DND-41 (cell line): ENCODE measurements at regions not wholly inside any gene's neighbourhood (a gene's known extent, or its start where the extent isn't known, plus 50 kb on each side); places are given as distances from the start of the nearest gene placed in this dataset.
"Not testable (repeated sequence)": the region's sequence is repeated elsewhere in the genome, so short reads cannot be mapped to it uniquely, and the experiment has no call there.

Experiments used
- ATAC-seq: fragments of 200-7000 bp; cut with Tn5 transposase; 3 replicates; pipeline ENCODE4 v1.9.1; 2021; ENCODE audit warnings: low read depth; ENCODE audit not compliant: insufficient read depth
- DNase-seq: peaks from one replicate; pipeline ENCODE4 v3.0.0-alpha.2; 2020
- H2AFZ ChIP-seq: 2 replicates; pipeline ENCODE4 v1.6.0; 2012; ENCODE audit warnings: low read depth, low read length
- H3K27ac ChIP-seq: 2 replicates; pipeline ENCODE4 v1.5.1; 2012; ENCODE audit warnings: low read length, inconsistent platforms
- H3K27me3 ChIP-seq: fragments of 200-600 bp; sonication (generic); 2 replicates; pipeline ENCODE4 v1.6.0; 2012; ENCODE audit warnings: low read length, mild to moderate bottlenecking, inconsistent platforms; ENCODE audit not compliant: insufficient read depth, poor library complexity
- H3K36me3 ChIP-seq: 2 replicates; pipeline ENCODE4 v1.5.1; 2012; ENCODE audit warnings: low read length, inconsistent platforms; ENCODE audit not compliant: insufficient read depth
- H3K4me1 ChIP-seq: 2 replicates; pipeline ENCODE4 v1.5.1; 2012; ENCODE audit warnings: mild to moderate bottlenecking, low read length; ENCODE audit not compliant: insufficient read depth
- H3K4me2 ChIP-seq: 2 replicates; pipeline ENCODE4 v1.6.0; 2012; ENCODE audit warnings: mild to moderate bottlenecking, moderate library complexity, low read length, inconsistent platforms; ENCODE audit not compliant: insufficient read depth
- H3K4me3 ChIP-seq, 2 experiments: fragments of 200-600 bp in 1 of 2; shearing (Covaris generic) in 1 of 2; 2 replicates each; pipeline ENCODE4 v1.5.1; 2012 to 2016; ENCODE audit warnings: inconsistent platforms in 2 of 2, low read length in 2 of 2, mild to moderate bottlenecking in 2 of 2, low read depth in 1 of 2, moderate library complexity in 1 of 2
- H3K79me2 ChIP-seq: 2 replicates; pipeline ENCODE4 v1.6.0; 2012; ENCODE audit warnings: low read length, inconsistent platforms; ENCODE audit not compliant: insufficient read depth
- H3K9ac ChIP-seq: 2 replicates; pipeline ENCODE4 v1.6.0; 2012; ENCODE audit warnings: low read depth, mild to moderate bottlenecking, inconsistent platforms, low read length, moderate library complexity
- H3K9me3 ChIP-seq: 2 replicates; pipeline ENCODE4 v1.5.1; 2012; ENCODE audit warnings: low read length, moderate library complexity, mild to moderate bottlenecking, inconsistent platforms; ENCODE audit not compliant: insufficient read depth, severe bottlenecking
- H4K20me1 ChIP-seq: 2 replicates; pipeline ENCODE4 v1.6.0; 2012; ENCODE audit warnings: low read length; ENCODE audit not compliant: insufficient read depth
- CTCF ChIP-seq: IDR thresholded peaks from 2 replicates; pipeline ENCODE4 v1.5.1; 2012; ENCODE audit warnings: borderline replicate concordance, low read length, moderate library complexity, mild to moderate bottlenecking; ENCODE audit not compliant: poor library complexity, severe bottlenecking; ENCODE audit errors: extremely low read depth
- EZH2 ChIP-seq: IDR thresholded peaks from 3 replicates; pipeline ENCODE4 v1.6.1; 2012; ENCODE audit warnings: borderline replicate concordance, low read depth, mild to moderate bottlenecking, moderate library complexity, low read length, inconsistent platforms; ENCODE audit not compliant: severe bottlenecking

GRCh38 chr5:118121258-118121657, 867.1 kb downstream of the DTWD2 start:
- no peak overlapping the region for H2AFZ ChIP-seq
- no peaks in the 10 kb centered on the region for H3K79me2 ChIP-seq
- TF ChIP-seq EZH2 (no peak), CTCF (no peak)
- no peaks in the 10 kb centered on the region for H3K4me1 ChIP-seq
- no peaks in the 10 kb centered on the region for H4K20me1 ChIP-seq
- no peak overlapping the region for H3K4me2 ChIP-seq
- ATAC-seq (no peak), DNase-seq (no peak)
- H3K9ac ChIP-seq: no peak overlapping the region
- no peak overlapping the region for H3K4me3 ChIP-seq
- no peak overlapping the region for H3K27ac ChIP-seq
- no peaks in the 10 kb centered on the region for H3K27me3 ChIP-seq
- H3K36me3 ChIP-seq: no peaks in the 10 kb centered on the region
- H3K9me3 ChIP-seq: no peaks in the 10 kb centered on the region

GRCh38 chr5:118115791-118116190, 872.6 kb downstream of the DTWD2 start:
- Histone ChIP-seq H3K27ac (no peak overlapping the region), H3K9ac (no peak overlapping the region), H2AFZ (no peak overlapping the region), H3K4me2 (no peak overlapping the region), H3K27me3 (no peaks in the 10 kb centered on the region), H3K4me3 (no peak overlapping the region), H4K20me1 (no peaks in the 10 kb centered on the region), H3K9me3 (no peaks in the 10 kb centered on the region), H3K4me1 (no peaks in the 10 kb centered on the region), H3K36me3 (no peaks in the 10 kb centered on the region), H3K79me2 (no peaks in the 10 kb centered on the region)
- no peak for ATAC-seq
- no peak for TF ChIP-seq EZH2
- no peak for TF ChIP-seq CTCF
- no peak for DNase-seq

DNA sequence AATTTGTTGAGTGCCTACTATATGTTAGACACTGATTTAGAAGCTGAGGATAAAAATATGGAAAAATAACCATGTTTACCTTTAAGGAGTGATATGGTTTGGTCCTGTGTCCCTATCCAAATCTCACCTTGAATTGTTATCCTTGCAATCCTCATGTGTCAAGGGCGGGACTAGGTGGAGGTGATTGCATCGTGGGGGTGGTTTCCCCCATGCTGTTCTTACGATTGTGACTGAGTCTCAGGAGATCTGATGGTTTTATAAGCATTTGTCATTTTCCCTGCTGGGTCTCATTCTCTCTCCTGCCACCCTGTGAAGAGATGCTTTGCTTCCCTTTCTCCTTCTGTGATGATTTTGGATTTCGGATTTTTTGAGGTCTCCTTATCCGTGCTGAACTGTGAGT, 876.4 kb downstream of the DTWD2 start:
- Histone ChIP-seq H2AFZ (no peak overlapping the region), H3K36me3 (no peaks in the 10 kb centered on the region), H3K4me1 (no peaks in the 10 kb centered on the region), H3K27me3 (no peaks in the 10 kb centered on the region), H3K79me2 (no peaks in the 10 kb centered on the region), H3K9ac (no peak overlapping the region), H4K20me1 (no peaks in the 10 kb centered on the region), H3K4me3 (no peak overlapping the region), H3K9me3 (no peaks in the 10 kb centered on the region), H3K27ac (no peak overlapping the region), H3K4me2 (no peak overlapping the region)
- DNase-seq (no peak), ATAC-seq (no peak)
- TF ChIP-seq CTCF (no peak), EZH2 (no peak)

DNA sequence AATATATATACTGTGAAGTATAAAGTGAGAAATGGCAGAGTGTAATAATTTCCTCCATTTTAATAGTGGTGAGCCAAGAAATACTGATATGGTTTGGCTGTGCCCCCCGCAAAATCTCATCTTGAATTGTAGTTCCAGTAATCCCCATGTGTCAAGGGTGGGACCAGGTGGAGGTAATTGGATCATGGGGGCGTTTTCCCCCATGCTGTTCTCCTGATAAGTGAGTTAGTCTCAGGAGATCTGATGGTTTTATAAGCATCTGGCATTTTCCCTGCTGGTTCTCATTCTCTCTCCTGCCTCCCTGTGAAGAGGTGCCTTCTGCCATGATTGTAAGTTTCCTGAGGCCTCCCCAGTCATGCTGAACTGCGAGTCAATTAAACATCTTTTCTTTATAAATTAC, 881.1 kb downstream of the DTWD2 start:
- not testable (repeated sequence) for H3K9me3 ChIP-seq, H3K4me1 ChIP-seq, H3K9ac ChIP-seq, H3K4me2 ChIP-seq, H3K79me2 ChIP-seq, H3K27me3 ChIP-seq, ATAC-seq, H3K36me3 ChIP-seq, H3K27ac ChIP-seq, H3K4me3 ChIP-seq, DNase-seq, H2AFZ ChIP-seq, H4K20me1 ChIP-seq
